RWPE2 (cell line): ENCODE measurements at regions not wholly inside any gene's neighbourhood (a gene's known extent, or its start where the extent isn't known, plus 50 kb on each side); places are given as distances from the start of the nearest gene placed in this dataset.

Source experiments
- ATAC-seq: fragments of 200-7000 bp; cut with Tn5 transposase; 3 replicates; pipeline ENCODE4 v1.9.1; 2021; ENCODE audit warnings: low read depth
- DNase-seq: peaks from one replicate; pipeline ENCODE4 v3.0.0-alpha.2; 2020; ENCODE audit warnings: low spot score
- H3K27ac ChIP-seq: fragments of 450-650 bp; 2 replicates; pipeline ENCODE4 v1.5.1; 2017; ENCODE audit warnings: mild to moderate bottlenecking; ENCODE audit not compliant: poor library complexity, severe bottlenecking
- H3K27me3 ChIP-seq: fragments of 250-450 bp; sonication (Bioruptor Pico); 2 replicates; pipeline ENCODE4 v1.5.1; 2021; ENCODE audit warnings: mild to moderate bottlenecking, moderate library complexity; ENCODE audit not compliant: insufficient read depth, poor library complexity, severe bottlenecking
- H3K36me3 ChIP-seq: fragments of 250-450 bp; sonication (Bioruptor Pico); 2 replicates; pipeline ENCODE4 v1.5.1; 2020; ENCODE audit warnings: low read depth, mild to moderate bottlenecking, moderate library complexity
- H3K4me1 ChIP-seq: fragments of 250-450 bp; sonication (Bioruptor Pico); 2 replicates; pipeline ENCODE4 v1.5.1; 2021; ENCODE audit warnings: mild to moderate bottlenecking, moderate library complexity; ENCODE audit not compliant: insufficient read depth, poor library complexity, severe bottlenecking
- H3K4me3 ChIP-seq: fragments of 250-450 bp; sonication (Bioruptor Pico); 2 replicates; pipeline ENCODE4 v1.5.1; 2021; ENCODE audit warnings: mild to moderate bottlenecking, moderate library complexity; ENCODE audit not compliant: severe bottlenecking
- H3K9me3 ChIP-seq: fragments of 250-450 bp; sonication (Bioruptor Pico); 2 replicates; pipeline ENCODE4 v1.5.1; 2021; ENCODE audit warnings: mild to moderate bottlenecking, moderate library complexity; ENCODE audit not compliant: severe bottlenecking
- CTCF ChIP-seq: fragments of 450-650 bp; IDR thresholded peaks from one replicate; pipeline ENCODE4 v1.5.1; 2017; ENCODE audit warnings: mild to moderate bottlenecking, moderate library complexity; ENCODE audit not compliant: poor library complexity, severe bottlenecking

- TF ChIP-seq CTCF: peak; percentile 24
- DNase-seq: no peak
- Histone ChIP-seq H3K9me3 (no peaks in the 10 kb centered on the region), H3K36me3 (no peaks in the 10 kb centered on the region), H3K27ac (no peak overlapping the region), H3K4me1 (no peaks in the 10 kb centered on the region), H3K4me3 (no peak overlapping the region), H3K27me3 (no peaks in the 10 kb centered on the region)
- ATAC-seq: no peak
Measured at GRCh38 chr10:6701289-6701688, 121.2 kb upstream of the PRKCQ start.

DNA sequence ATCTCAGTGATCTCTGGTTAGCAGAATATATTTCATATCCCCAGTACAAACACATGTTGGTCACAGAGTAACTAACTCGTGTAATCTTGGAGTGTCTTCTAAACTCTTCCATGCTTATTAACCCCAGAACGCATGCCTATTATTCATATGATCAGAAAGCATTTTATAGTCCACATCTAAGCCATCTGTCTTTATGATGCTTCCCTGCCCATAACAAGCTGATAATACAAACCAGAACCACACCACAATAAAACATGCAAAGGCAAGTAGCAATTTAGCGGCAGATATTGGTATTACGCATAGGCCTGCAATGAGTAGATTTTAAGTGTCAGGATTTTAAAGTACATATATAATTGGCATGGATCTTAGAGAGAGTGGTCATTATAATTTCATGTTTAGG is 120.0 kb upstream of the PRKCQ start:
- H3K9me3 ChIP-seq: no peaks in the 10 kb centered on the region
- no peak overlapping the region for H3K4me3 ChIP-seq
- ATAC-seq: no peak
- no peak overlapping the region for H3K27ac ChIP-seq
- TF ChIP-seq CTCF: no peak
- DNase-seq: no peak
- no peaks in the 10 kb centered on the region for H3K27me3 ChIP-seq
- no peaks in the 10 kb centered on the region for H3K36me3 ChIP-seq
- H3K4me1 ChIP-seq: no peaks in the 10 kb centered on the region

DNA sequence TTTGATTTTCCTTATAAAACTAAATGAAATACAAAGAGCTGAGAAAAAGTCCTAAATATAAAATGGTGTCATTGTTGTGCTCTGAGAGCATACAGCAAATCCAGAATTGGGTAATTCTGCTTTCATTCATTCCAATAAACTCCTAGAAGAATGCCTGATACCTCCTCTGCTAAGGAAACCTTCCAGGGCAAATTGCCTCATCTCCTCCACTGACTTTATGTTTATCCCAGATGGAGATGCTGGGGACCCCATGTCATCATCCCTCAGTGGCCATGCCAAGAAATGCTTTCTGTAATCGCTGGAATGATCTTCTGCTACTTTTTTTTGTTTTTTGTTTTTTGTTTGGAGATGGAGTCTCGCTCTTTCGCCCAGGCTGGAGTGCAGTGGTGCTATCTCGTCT is 119.3 kb upstream of the PRKCQ start:
- Histone ChIP-seq H3K9me3 (no peaks in the 10 kb centered on the region), H3K27ac (no peak overlapping the region), H3K27me3 (no peaks in the 10 kb centered on the region), H3K36me3 (no peaks in the 10 kb centered on the region), H3K4me3 (no peak overlapping the region), H3K4me1 (no peaks in the 10 kb centered on the region)
- DNase-seq: no peak
- ATAC-seq: no peak
- no peak for TF ChIP-seq CTCF

DNA sequence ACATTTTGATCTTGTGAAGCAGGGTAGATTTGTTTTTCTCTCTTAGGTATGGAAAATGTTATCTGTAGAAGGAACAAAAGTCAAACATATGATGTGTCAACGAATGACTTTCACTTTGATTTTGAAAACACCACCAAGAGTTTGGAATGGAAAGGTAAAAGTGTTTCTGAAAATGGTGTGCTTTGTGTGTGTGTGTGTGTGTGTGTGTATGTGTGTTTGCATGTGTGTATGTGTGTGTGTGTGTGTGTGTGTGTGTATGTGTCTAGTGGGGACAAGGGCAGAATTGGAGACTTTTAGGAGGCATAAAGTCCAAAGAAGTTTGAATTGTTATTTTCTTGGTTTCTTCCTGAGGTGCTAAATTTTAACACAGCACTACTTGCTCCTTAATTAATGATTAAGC is 115.4 kb upstream of the PRKCQ start:
- ATAC-seq: no peak
- H3K4me3 ChIP-seq: no peak overlapping the region
- H3K9me3 ChIP-seq: no peaks in the 10 kb centered on the region
- no peaks in the 10 kb centered on the region for H3K36me3 ChIP-seq
- no peak for DNase-seq
- no peaks in the 10 kb centered on the region for H3K27me3 ChIP-seq
- TF ChIP-seq CTCF: no peak
- no peaks in the 10 kb centered on the region for H3K4me1 ChIP-seq
- H3K27ac ChIP-seq: no peak overlapping the region

GRCh38 chr10:6694447-6695140 is 114.5 kb upstream of the PRKCQ start:
- no peaks in the 10 kb centered on the region for H3K4me1 ChIP-seq
- ATAC-seq (no peak), DNase-seq (no peak)
- H3K36me3 ChIP-seq: no peaks in the 10 kb centered on the region
- TF ChIP-seq CTCF: no peak
- no peaks in the 10 kb centered on the region for H3K27me3 ChIP-seq
- no peak overlapping the region for H3K27ac ChIP-seq
- H3K9me3 ChIP-seq: no peaks in the 10 kb centered on the region
- no peak overlapping the region for H3K4me3 ChIP-seq
